HG02840 (cell line): ENCODE measurements at regions not wholly inside any gene's neighbourhood (a gene's known extent, or its start where the extent isn't known, plus 50 kb on each side); places are given as distances from the start of the nearest gene placed in this dataset.

Experiments used
- ATAC-seq: cut with Tn5 transposase; IDR thresholded peaks from one replicate; pipeline ENCODE4 v1.9.1; 2021; ENCODE audit warnings: mild to moderate bottlenecking, moderate library complexity, moderate number of reproducible peaks; ENCODE audit not compliant: unreplicated experiment, low FRiP score

- ATAC-seq, result no peak
These were observed 50.3 kb upstream of the DPH6 start for GRCh38 chr15:35596285-35596684.

GRCh38 chr15:35602836-35603235 is 56.9 kb upstream of the DPH6 start:
- peak; percentile 45 for ATAC-seq

DNA sequence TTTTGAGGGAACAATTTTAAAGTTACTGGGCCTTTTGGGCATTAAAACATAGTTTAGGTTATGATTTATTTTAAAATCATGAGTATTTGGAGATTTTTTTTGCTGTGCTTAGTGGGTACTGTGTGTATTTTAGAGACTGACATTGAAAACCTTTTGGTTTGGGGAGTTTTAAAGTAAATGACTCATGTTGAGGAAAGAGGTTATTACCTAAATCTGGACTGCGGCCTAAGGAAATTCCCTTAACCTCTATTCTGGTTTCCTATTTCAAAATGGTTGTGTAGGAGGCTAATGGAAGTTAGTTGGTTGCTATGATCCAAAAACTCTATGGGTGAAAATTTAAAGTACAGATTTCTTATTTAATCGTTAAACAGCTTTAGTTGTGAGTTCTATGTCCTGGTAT is 57.3 kb upstream of the DPH6 start:
- peak; percentile 76 for ATAC-seq

GRCh38 chr15:35603856-35604255 is 57.9 kb upstream of the DPH6 start:
- ATAC-seq, result no peak

DNA sequence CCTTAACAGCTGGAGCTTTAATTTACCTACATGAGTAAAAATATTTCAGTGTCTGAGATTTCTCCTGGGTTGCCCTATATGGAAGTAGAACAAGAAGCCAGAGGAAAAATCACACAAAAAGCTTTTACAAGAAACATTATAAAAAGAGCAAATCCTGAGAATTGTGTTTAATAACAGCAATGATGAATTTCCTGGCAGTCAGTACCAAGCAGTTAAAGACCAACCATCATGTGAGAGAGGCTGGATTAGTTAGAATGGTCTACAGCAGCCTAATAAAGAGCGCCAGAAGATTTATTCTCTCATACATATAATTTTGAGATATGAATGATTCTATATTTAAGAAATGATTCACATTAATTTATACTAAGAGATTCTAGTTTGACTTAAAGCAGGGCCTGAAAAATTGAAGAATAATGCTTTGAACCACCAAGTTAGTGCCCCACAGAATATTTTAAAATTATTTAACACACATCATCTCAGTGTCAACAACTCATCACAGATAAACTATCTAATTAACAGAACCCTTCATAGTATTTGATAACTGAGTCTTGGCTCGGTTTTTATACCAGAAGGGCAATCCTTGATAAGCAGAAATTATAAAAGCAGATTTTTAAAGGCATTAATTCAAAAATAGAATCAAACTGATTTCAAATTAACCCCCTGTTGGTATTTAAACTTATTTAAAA is 59.9 kb upstream of the DPH6 start:
- ATAC-seq, result no peak

DNA sequence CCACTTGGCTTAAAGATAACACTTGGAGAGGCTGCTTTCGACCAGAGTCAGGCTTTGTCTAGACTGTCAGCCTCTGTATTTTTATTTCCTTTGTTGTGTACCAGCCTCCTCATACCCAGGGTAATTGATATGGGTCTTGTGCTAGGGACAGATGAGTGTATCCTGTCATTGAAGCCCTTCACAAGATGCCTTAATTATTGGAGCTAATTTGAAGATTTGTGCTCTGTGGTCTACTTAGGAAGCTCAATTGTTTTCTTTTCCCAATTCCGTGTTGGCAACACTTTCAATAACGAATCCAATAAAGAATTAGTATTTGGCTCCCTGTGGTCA is 60.5 kb upstream of the DPH6 start:
- no peak for ATAC-seq

DNA sequence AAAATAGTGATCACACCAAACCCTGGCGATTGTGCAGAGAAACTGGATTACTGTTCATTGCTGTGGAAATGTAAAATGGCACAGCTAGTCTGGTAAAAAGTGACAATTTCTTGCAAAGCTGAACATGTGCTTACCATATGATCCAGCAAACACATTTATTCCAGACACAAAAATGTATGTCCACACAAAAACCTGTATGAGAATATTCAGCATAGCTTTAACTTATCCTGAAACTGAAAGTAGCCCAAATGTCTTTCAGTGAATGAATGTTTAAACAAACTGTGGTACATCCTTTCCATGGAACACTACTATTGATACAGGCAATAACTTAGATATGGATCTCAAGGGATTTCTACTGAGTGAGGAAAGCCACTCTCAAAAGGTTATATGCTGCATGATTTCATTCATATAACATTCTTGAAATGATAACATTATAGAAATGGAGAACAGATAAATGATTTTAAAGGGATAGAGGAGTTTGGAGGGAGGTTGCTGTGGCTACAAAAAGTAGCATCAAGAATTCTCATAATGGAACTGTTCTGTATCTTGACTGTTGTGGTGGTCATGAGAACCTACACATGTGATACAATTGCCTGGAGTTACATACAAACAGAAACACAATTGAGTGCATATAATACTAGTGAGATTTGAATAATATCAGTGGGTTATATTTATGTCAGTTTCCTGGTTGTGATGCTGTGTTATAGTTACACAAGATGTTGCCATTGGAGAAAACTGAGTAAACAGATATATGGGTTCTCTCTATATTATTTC is 70.7 kb upstream of the DPH6 start:
- ATAC-seq, result no peak

GRCh38 chr15:35618260-35619188 is 72.6 kb upstream of the DPH6 start:
- no peak for ATAC-seq

GRCh38 chr15:35622641-35623340 is 76.8 kb upstream of the DPH6 start:
- no peak for ATAC-seq

- ATAC-seq, result no peak
These were observed 78.9 kb upstream of the DPH6 start for GRCh38 chr15:35624881-35625280.

GRCh38 chr15:35626571-35627318 is 80.8 kb upstream of the DPH6 start:
- no peak for ATAC-seq

DNA sequence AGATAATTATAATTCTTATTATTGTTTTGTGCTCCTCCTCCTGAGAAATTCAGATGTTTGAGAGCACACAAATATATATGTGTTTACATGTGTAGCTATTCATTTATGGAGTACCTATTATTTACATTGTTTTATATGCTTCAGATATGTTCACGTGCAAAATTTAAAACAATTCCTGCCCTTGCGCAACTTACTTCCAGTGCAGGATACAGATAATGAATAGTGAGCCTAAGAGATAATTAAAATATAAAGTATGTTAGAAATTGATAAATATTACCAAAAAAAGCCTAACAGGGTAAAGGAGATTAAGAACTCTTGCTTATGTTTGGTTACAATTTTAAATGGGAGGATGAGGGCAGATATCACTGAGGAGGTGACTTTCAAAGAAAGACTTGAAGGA is 81.7 kb upstream of the DPH6 start:
- ATAC-seq, result no peak

DNA sequence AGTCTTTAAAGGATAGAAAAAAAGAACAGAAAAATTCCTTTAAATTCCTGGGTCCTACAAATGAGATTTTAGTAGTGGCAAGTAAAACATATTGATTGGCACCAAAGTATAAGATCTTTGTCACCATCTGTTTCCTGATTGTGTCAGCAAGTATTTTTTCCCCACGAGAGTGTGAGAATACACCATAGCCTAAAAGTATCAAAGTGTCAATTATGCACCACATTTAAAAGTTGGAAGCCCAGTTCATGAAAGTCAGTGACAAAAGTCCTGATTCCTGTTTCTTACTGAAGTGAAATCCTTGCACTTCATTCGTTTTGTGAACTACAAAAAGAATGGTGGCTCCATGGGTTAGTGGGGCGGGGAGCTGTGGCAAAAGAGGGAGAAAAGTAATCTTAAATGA is 83.8 kb upstream of the DPH6 start:
- ATAC-seq, result no peak

DNA sequence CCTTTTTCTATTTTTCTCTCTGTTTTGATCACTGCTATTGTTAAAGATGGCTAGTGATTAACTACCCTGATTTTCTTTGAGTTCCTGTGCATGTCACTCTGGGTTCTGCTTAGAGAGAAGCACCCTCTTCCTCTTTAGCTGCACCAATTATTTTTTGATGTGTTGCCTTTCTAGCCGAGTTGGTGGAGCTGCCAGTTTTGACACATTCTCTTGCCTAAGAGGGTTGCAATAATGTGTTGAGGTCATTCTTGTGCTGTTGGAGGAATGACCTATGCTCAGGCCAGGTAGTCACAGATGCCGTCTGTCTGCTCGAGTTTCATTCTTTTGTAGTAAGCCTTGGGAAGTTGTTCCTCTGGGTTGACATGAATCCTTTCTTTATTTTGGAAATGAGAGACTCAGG is 84.6 kb upstream of the DPH6 start:
- no peak for ATAC-seq

DNA sequence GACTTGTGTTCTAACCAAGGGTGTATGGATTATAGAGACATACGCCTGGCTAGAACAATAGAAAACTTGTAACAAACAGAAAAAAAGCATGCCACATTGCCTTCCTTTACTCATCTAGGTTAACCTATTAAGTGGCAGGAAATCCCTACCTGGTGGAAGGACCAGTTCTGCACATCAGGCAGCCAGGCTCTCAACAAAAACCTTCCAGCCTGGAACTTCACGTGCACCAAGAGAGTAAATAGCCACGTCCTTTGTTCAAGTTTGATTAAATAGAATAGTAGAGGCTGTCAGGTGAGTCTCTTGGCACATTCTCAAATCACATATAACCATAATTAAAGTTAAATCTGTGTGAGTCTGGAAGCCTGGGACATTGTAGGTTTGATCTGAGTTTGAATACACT is 85.0 kb upstream of the DPH6 start:
- no peak for ATAC-seq

DNA sequence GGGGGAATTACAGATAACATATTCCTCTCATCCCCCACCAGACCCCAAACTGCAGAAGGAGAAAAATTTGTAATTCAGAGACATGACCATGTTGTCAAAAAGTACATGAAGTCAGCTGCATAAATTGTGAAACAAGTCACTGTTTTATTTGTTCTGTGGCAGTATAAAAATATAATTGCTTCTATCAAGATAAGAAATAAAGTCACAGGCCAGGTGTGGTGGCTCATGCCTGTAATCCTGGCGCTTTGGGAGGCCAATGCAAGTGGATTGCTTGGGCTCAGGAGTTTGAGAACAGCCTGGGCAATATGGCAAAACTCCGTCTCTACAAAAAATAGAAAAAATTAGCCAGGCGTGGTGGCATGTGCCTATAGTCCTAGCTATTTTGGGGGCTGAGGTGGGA is 87.7 kb upstream of the DPH6 start:
- ATAC-seq, result no peak

GRCh38 chr15:35646790-35647189 is 100.8 kb upstream of the DPH6 start:
- ATAC-seq, result no peak

- ATAC-seq, result no peak
These were observed 101.3 kb upstream of the DPH6 start for GRCh38 chr15:35647303-35647702.

GRCh38 chr15:35648941-35649340 is 103.0 kb upstream of the DPH6 start:
- ATAC-seq, result no peak

GRCh38 chr15:35649575-35649974 is 103.6 kb upstream of the DPH6 start:
- no peak for ATAC-seq
